HepG2 (cell line): ENCODE measurements at regions not wholly inside any gene's neighbourhood (a gene's known extent, or its start where the extent isn't known, plus 50 kb on each side); places are given as distances from the start of the nearest gene placed in this dataset.
"Not testable (repeated sequence)": the region's sequence is repeated elsewhere in the genome, so short reads cannot be mapped to it uniquely, and the experiment has no call there.

Experiments used
- CREM ChIP-seq, 2 experiments: sonication (generic) in 1 of 2; formaldehyde crosslinking in 1 of 2; IDR thresholded peaks; 2 replicates each; pipeline versions ENCODE4 v1.4.0 to v1.6.1; 2016 to 2020; ENCODE audit warnings: antibody characterized with exemption in 1 of 2, mild to moderate bottlenecking in 1 of 2, missing genetic modification reagents in 1 of 2
- DMAP1 ChIP-seq: IDR thresholded peaks from 2 replicates; pipeline ENCODE4 v1.6.1; 2016
- ELK4 ChIP-seq: sonication (generic); formaldehyde crosslinking; IDR thresholded peaks from 2 replicates; pipeline ENCODE4 v1.9.0; 2021; ENCODE audit warnings: missing genetic modification reagents, borderline replicate concordance
- EP300 ChIP-seq, 3 experiments: sonication (generic) in 1 of 3; formaldehyde crosslinking in 1 of 3; IDR thresholded peaks; 2 replicates each; pipeline versions ENCODE4 v1.5.1 to v1.6.1; 2011 to 2020; ENCODE audit warnings: low read depth in 2 of 3, low read length in 2 of 3, borderline replicate concordance in 1 of 3, improper control_type of control experiment in 1 of 3, mild to moderate bottlenecking in 1 of 3, missing genetic modification reagents in 1 of 3, moderate library complexity in 1 of 3
- MEF2D ChIP-seq: sonication (generic); formaldehyde crosslinking; IDR thresholded peaks from 2 replicates; pipeline ENCODE4 v1.5.1; 2020; ENCODE audit warnings: mild to moderate bottlenecking, missing genetic modification reagents
- MYNN ChIP-seq: sonication (generic); formaldehyde crosslinking; IDR thresholded peaks from 2 replicates; pipeline ENCODE4 v1.4.0; 2020; ENCODE audit warnings: mild to moderate bottlenecking, low read depth, missing genetic modification reagents
- NFYB ChIP-seq: sonication (generic); formaldehyde crosslinking; IDR thresholded peaks from 2 replicates; pipeline ENCODE4 v1.4.0; 2020; ENCODE audit warnings: missing genetic modification reagents
- POGK ChIP-seq: sonication (generic); formaldehyde crosslinking; conservative IDR thresholded peaks from 2 replicates; pipeline ENCODE4 v1.8.0; 2022; ENCODE audit warnings: mild to moderate bottlenecking, moderate library complexity, missing genetic modification reagents
- POLR2A ChIP-seq, 2 experiments: IDR thresholded peaks; 2 replicates each; pipeline ENCODE4 v1.6.1; 2011; ENCODE audit warnings: low read depth in 2 of 2, low read length in 2 of 2, mild to moderate bottlenecking in 1 of 2, moderate library complexity in 1 of 2; ENCODE audit not compliant: insufficient read depth in 1 of 2
- ZC3H13 ChIP-seq: sonication (generic); formaldehyde crosslinking; IDR thresholded peaks from 2 replicates; pipeline ENCODE4 v1.8.1; 2023; ENCODE audit warnings: mild to moderate bottlenecking, missing genetic modification reagents, moderate library complexity
- ZFX ChIP-seq: sonication (generic); formaldehyde crosslinking; IDR thresholded peaks from 2 replicates; pipeline ENCODE4 v1.4.0; 2020; ENCODE audit warnings: mild to moderate bottlenecking, low read depth, missing genetic modification reagents, moderate library complexity

GRCh38 chr6:152436-152835 is 139.9 kb upstream of the DUSP22 start:
- TF ChIP-seq EP300 (IDR thresholded peaks at IDR 0.05; ENCODE audit: low read depth in 2 of 2, low read length in 2 of 2); EP300 (CRISPR knock-in tag; IDR thresholded peaks at IDR 0.05; ENCODE audit: borderline replicate concordance); POLR2A (IDR thresholded peaks at IDR 0.05; ENCODE audit: insufficient read depth in 1 of 2, low read depth in 2 of 2, low read length in 2 of 2); DMAP1 (CRISPR knock-in tag); ZC3H13 (CRISPR knock-in tag); CREM (IDR thresholded peaks at IDR 0.05); CREM (CRISPR knock-in tag; IDR thresholded peaks at IDR 0.05); ZFX (CRISPR knock-in tag); MYNN (CRISPR knock-in tag); ELK4; MEF2D (CRISPR knock-in tag); POGK (CRISPR knock-in tag); NFYB (CRISPR knock-in tag): not testable (repeated sequence)
